ENCODE measurements at regions not wholly inside any gene's neighbourhood (a gene's known extent, or its start where the extent isn't known, plus 50 kb on each side); places are given as distances from the start of the nearest gene placed in this dataset.

DNA sequence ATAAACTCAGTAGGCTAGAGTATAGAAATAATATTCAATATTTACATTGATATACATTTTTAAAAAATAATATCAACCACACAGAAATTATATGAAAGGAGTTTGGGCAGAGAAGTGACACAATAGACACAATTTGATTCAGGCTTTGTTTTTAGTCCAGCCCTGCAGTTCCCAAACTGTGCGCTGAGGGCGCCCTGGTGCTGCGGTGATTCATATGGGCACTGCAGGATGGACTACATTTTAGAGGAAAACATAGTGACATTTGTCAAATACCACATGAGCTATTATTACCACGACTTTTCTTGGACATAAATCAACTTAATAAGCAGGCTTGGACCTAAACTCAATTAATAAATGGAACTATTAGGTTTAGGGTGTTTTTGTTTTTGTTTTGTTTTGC is 364.3 kb upstream of the ID4 start:
- Histone ChIP-seq H3K36me3 (ENCODE audit: control insufficient read depth in 2 of 4, insufficient read depth in 4 of 4, low read length in 3 of 4) (no peaks in the 10 kb centered on the region; a peak in 1 of 8 replicates), H2BK20ac (ENCODE audit: low read length) (no peak overlapping the region), H3K23ac (ENCODE audit: insufficient read length) (no peak overlapping the region), H3K56ac (replicated peaks; ENCODE audit: insufficient read length, low read depth, low read length) (no peak overlapping the region), H3K4me1 (replicated peaks in 1 of 4; ENCODE audit: control insufficient read depth in 3 of 4, insufficient read depth in 4 of 4, low read length in 3 of 4) (no peaks in the 10 kb centered on the region), H3K4me3 (ENCODE audit: extremely low read depth in 1 of 4, insufficient read depth in 2 of 4, low read depth in 3 of 4, low read length in 4 of 4) (no peak overlapping the region), H3K23me2 (ENCODE audit: low read depth, low read length) (peaks cover 5% of the 10 kb centered on the region; the same call in 1 of the 2 replicates), H3K79me2 (ENCODE audit: control insufficient read depth in 1 of 2, insufficient read depth in 2 of 2, low read length in 2 of 2) (0 out of 4 replicates have a peak, but pooled peaks cover 0 to 3% of the 10 kb centered on the region in 2 experiments), H3K14ac (ENCODE audit: insufficient read length) (no peak overlapping the region), H3K9me3 (ENCODE audit: insufficient read depth in 2 of 2, low read depth in 1 of 2, low read length in 1 of 2) (peaks cover 3 to 7% of the 10 kb centered on the region in 2 experiments; a peak in 2 of 4 replicates), H3K18ac (ENCODE audit: extremely low read depth, low read length) (no peak overlapping the region), H3K79me1 (ENCODE audit: low read depth, low read length) (no peaks in the 10 kb centered on the region), H2AFZ (ENCODE audit: low read length) (no peak overlapping the region), H2BK120ac (replicated peaks; ENCODE audit: low read depth, low read length) (no peak overlapping the region), H4K8ac (ENCODE audit: extremely low read depth, insufficient read depth, low read length) (no peak overlapping the region), H4K5ac (ENCODE audit: insufficient read length, low read depth, low read length) (no peak overlapping the region), H3K27me3 (replicated peaks in 1 of 4; ENCODE audit: control insufficient read depth in 3 of 4, extremely low read depth in 1 of 4, insufficient read depth in 3 of 4, low read length in 3 of 4) (no peaks in the 10 kb centered on the region), H4K20me1 (replicated peaks in 1 of 2; ENCODE audit: control insufficient read depth in 1 of 2, insufficient read depth in 2 of 2, low read length in 2 of 2) (peaks cover 0 to 6% of the 10 kb centered on the region in 2 experiments), H4K91ac (replicated peaks; ENCODE audit: insufficient read length, low read length) (no peak overlapping the region), H3K4me2 (ENCODE audit: insufficient read depth in 1 of 2, low read depth in 2 of 2, low read length in 2 of 2) (no peak overlapping the region), H2BK15ac (ENCODE audit: low read length) (no peak overlapping the region), H3K9ac (replicated peaks in 1 of 4; ENCODE audit: extremely low read depth in 1 of 4, low read depth in 3 of 4, low read length in 3 of 4) (no peak overlapping the region), H2BK5ac (ENCODE audit: low read depth, low read length) (no peak overlapping the region), H3K27ac (ENCODE audit: low read depth, low read length) (no peak overlapping the region), H2AK5ac (ENCODE audit: low read depth, low read length) (no peak overlapping the region), H3K4ac (replicated peaks; ENCODE audit: insufficient read length, low read depth, low read length) (no peak overlapping the region), H2BK12ac (ENCODE audit: low read depth, low read length) (no peak overlapping the region)
- POLR2A ChIA-PET (ENCODE audit: partially characterized antibody): no interaction called here
- DNase-seq (ENCODE audit: low read depth in 1 of 2, low spot score in 2 of 2) (peak in 1 of 2 experiments; percentile 85), FAIRE-seq (no peak)
- CTCF ChIA-PET (ENCODE audit: partially characterized antibody): interaction anchor here (0.6 to 2.0 kb wide), 24 partner anchors 10 to 877 kb away, joined by 3 to 12 read pairs (median 3); no protein-coding TSS in a partner anchor
- WGBS, 2 experiments (ENCODE audit: extremely low coverage in 1 of 2, insufficient coverage in 1 of 2, insufficient read length in 1 of 2, insufficient replicate concordance in 2 of 2, low coverage in 1 of 2, low lambda C conversion rate in 2 of 2, missing lambda C conversion rate in 1 of 2): 52% methylated on average over 4 of the region's 4 CpGs; no CpG with 5 or more reads in 1 of the 2 experiments
- TF ChIP-seq RNF2 (IDR thresholded peaks at IDR 0.05; ENCODE audit: borderline replicate concordance, low read depth, low read length, missing control alignments, poor library complexity, severe bottlenecking) (no peak), JUND (IDR thresholded peaks at IDR 0.05; ENCODE audit: low read length) (0 out of 2 replicates have a peak, but pooled peaks have one; percentile 33)

Data from H1 (cell line).